ENCODE measurements at regions not wholly inside any gene's neighbourhood (a gene's known extent, or its start where the extent isn't known, plus 50 kb on each side); places are given as distances from the start of the nearest gene placed in this dataset.

- Mint-ChIP-seq H3K4me1 (peaks cover 0 to 2% of the 10 kb centered on the region in 2 experiments; a peak in 1 of 4 replicates), H3K36me3 (ENCODE audit: insufficient read depth in 1 of 3, low read depth in 3 of 3) (peaks cover 0 to 6% (median 3%) of the 10 kb centered on the region in 3 experiments; a peak in 3 of 7 replicates), H3K27ac (no peak overlapping the region), H3K27me3 (ENCODE audit: low read depth) (no peaks in the 10 kb centered on the region), H3K9me3 (peaks cover 0 to 3% of the 10 kb centered on the region in 2 experiments; a peak in 2 of 5 replicates), H3K4me3 (no peak overlapping the region)
- Histone ChIP-seq H3T11ph (ENCODE audit: low read length) (no peak overlapping the region), H3K4me2 (ENCODE audit: insufficient read depth, insufficient read length, low read length) (no peak overlapping the region), H4K5ac (ENCODE audit: insufficient read length, low read depth, low read length) (no peak overlapping the region), H3K79me1 (ENCODE audit: insufficient read depth, low read depth, low read length, poor library complexity, severe bottlenecking) (no peaks in the 10 kb centered on the region), H3K79me2 (ENCODE audit: insufficient read depth, low read length) (no peaks in the 10 kb centered on the region), H3K27ac (ENCODE audit: insufficient read length, low read depth, low read length) (no peak overlapping the region), H3K27me3 (ENCODE audit: insufficient read depth, low read length) (no peaks in the 10 kb centered on the region), H3K4me1 (ENCODE audit: insufficient read depth, low read length) (no peaks in the 10 kb centered on the region), H2BK15ac (ENCODE audit: low read depth, low read length) (no peak overlapping the region), H3K23ac (ENCODE audit: insufficient read length, low read depth, low read length) (no peak overlapping the region), H2BK5ac (ENCODE audit: insufficient read length, low read length) (no peak overlapping the region), H2AFZ (ENCODE audit: low read length) (no peak overlapping the region), H3K9me3 (ENCODE audit: control insufficient read depth, low read depth, low read length) (no peaks in the 10 kb centered on the region), H3K14ac (ENCODE audit: insufficient read depth, low read length) (no peak overlapping the region), H2BK12ac (ENCODE audit: insufficient read length, low read depth, low read length) (no peak overlapping the region), H3K23me2 (ENCODE audit: insufficient read length, low read depth, low read length, poor library complexity, severe bottlenecking) (no peaks in the 10 kb centered on the region), H4K91ac (ENCODE audit: insufficient read length, low read depth, low read length) (no peak overlapping the region), H3K56ac (ENCODE audit: insufficient read length, low read depth, low read length) (no peak overlapping the region), H2AK5ac (ENCODE audit: insufficient read length, low read length) (no peak overlapping the region), H4K8ac (replicated peaks; ENCODE audit: insufficient read length, low read depth, low read length) (no peak overlapping the region), H2BK20ac (ENCODE audit: low read depth, low read length, poor library complexity, severe bottlenecking) (no peak overlapping the region), H2BK120ac (ENCODE audit: low read depth, low read length, poor library complexity, severe bottlenecking) (no peak overlapping the region), H3K9ac (ENCODE audit: extremely low read depth, insufficient read length, low read length) (no peak overlapping the region), H3K4ac (ENCODE audit: low read depth, low read length) (no peak overlapping the region), H3K18ac (ENCODE audit: insufficient read length, low read depth, low read length) (no peak overlapping the region), H4K20me1 (ENCODE audit: control insufficient read depth, insufficient read depth, insufficient read length) (no peaks in the 10 kb centered on the region)
- DNase-seq = no peak
- TF ChIP-seq CTCF (conservative IDR thresholded peaks at IDR 0.05) = no peak
- WGBS (ENCODE audit: extremely low coverage, insufficient read length, low lambda C conversion rate) = no CpG with 5 or more reads among the region's 1 CpG
Measured at GRCh38 chr5:84816160-84816559, 431.5 kb upstream of the EDIL3 start.
